Liver (tissue), 3 donors: ENCODE measurements at regions not wholly inside any gene's neighbourhood (a gene's known extent, or its start where the extent isn't known, plus 50 kb on each side); places are given as distances from the start of the nearest gene placed in this dataset.

Experiments
- CTCF ChIP-seq: fragments of 150-350 bp; IDR thresholded peaks from 2 replicates; pipeline ENCODE4 v1.5.1; 2017; ENCODE audit warnings: improper control_type of control experiment, low read depth, low read length; ENCODE audit not compliant: missing input control
- RAD21 ChIP-seq, 2 donors: IDR thresholded peaks; 2 replicates each; pipeline ENCODE4 v1.6.1; 2016; ENCODE audit warnings: antibody characterized with exemption in 2 of 2, mild to moderate bottlenecking in 2 of 2
- RXRA ChIP-seq, 2 donors: IDR thresholded peaks; 2 replicates each; pipeline ENCODE4 v1.6.1; 2017 to 2018; ENCODE audit warnings: antibody characterized with exemption in 2 of 2, mild to moderate bottlenecking in 1 of 2
- TAF1 ChIP-seq: conservative IDR thresholded peaks from 2 replicates; pipeline ENCODE4 v1.6.1; 2016; ENCODE audit warnings: antibody characterized with exemption, mild to moderate bottlenecking
- donor health status: healthy.
- donor health status: healthy.

GRCh38 chrY:8564421-8564820 is 772.8 kb upstream of the TSPY4 start:
- no peak for TF ChIP-seq CTCF
- TF ChIP-seq RXRA (IDR thresholded peaks at IDR 0.05), result no peak
- no peak for TF ChIP-seq TAF1
- no peak for TF ChIP-seq RAD21 (IDR thresholded peaks at IDR 0.05)
